GM12892 (cell line): ENCODE measurements at regions not wholly inside any gene's neighbourhood (a gene's known extent, or its start where the extent isn't known, plus 50 kb on each side); places are given as distances from the start of the nearest gene placed in this dataset.
"Not testable (repeated sequence)": the region's sequence is repeated elsewhere in the genome, so short reads cannot be mapped to it uniquely, and the experiment has no call there.

Experiments used
- DNase-seq: peaks from one replicate; pipeline ENCODE4 v3.0.0; 2011; ENCODE audit not compliant: insufficient read length
- FAIRE-seq: peaks from 2 replicates; lab custom pipeline; 2011; peaks lifted over from hg19 to GRCh38; lab: Jason Lieb, UNC
- POLR2A ChIP-seq: IDR thresholded peaks from 2 replicates; pipeline ENCODE4 v1.6.1; 2011; ENCODE audit warnings: low read depth, low read length, control low read depth
- POLR2AphosphoS5 ChIP-seq: IDR thresholded peaks from 2 replicates; pipeline ENCODE4 v1.6.1; 2011; ENCODE audit warnings: low read depth, low read length, control low read depth
- TAF1 ChIP-seq: IDR thresholded peaks from 2 replicates; pipeline ENCODE4 v1.6.1; 2011; ENCODE audit warnings: low read depth, mild to moderate bottlenecking, control low read depth, low read length, borderline replicate concordance

GRCh38 chr12:46082490-46083200 is 92.3 kb upstream of the SCAF11 start:
- no peak for TF ChIP-seq POLR2AphosphoS5
- no peak for TF ChIP-seq POLR2A
- DNase-seq (no peak), FAIRE-seq (no peak)

- DNase-seq (no peak), FAIRE-seq (no peak)
- TF ChIP-seq POLR2A: no peak
Measured at GRCh38 chr12:46073321-46073720, 82.9 kb upstream of the SCAF11 start.

- TF ChIP-seq TAF1 (no peak), POLR2AphosphoS5 (no peak), POLR2A (no peak)
- peak; percentile 95 for FAIRE-seq
- DNase-seq: peak; percentile 29
Measured at GRCh38 chr12:46071769-46072624, 81.6 kb upstream of the SCAF11 start.

GRCh38 chr12:46071335-46071734 is 81.0 kb upstream of the SCAF11 start:
- DNase-seq (no peak), FAIRE-seq (peak; percentile 78)

GRCh38 chr12:46067094-46067493 is 76.7 kb upstream of the SCAF11 start:
- FAIRE-seq (peak; percentile 70), DNase-seq (no peak)
- TF ChIP-seq TAF1 (no peak), POLR2AphosphoS5 (no peak), POLR2A (no peak)

More at GRCh38 chr12:46071335-46071734, 81.0 kb upstream of the SCAF11 start:
- TF ChIP-seq POLR2AphosphoS5: no peak
- no peak for TF ChIP-seq TAF1
- no peak for TF ChIP-seq POLR2A

GRCh38 chr12:46065412-46066166 is 75.2 kb upstream of the SCAF11 start:
- DNase-seq (no peak), FAIRE-seq (peak; percentile 81)
- TF ChIP-seq TAF1 (no peak), POLR2A (no peak), POLR2AphosphoS5 (no peak)

GRCh38 chr12:46064548-46064947 is 74.2 kb upstream of the SCAF11 start:
- FAIRE-seq: no peak
- no peak for DNase-seq
- TF ChIP-seq TAF1: no peak
- TF ChIP-seq POLR2AphosphoS5: no peak
- no peak for TF ChIP-seq POLR2A

GRCh38 chr12:46058697-46059096 is 68.3 kb upstream of the SCAF11 start:
- DNase-seq, FAIRE-seq: not testable (repeated sequence)

GRCh38 chr12:46050805-46051204 is 60.4 kb upstream of the SCAF11 start:
- TF ChIP-seq TAF1 (no peak), POLR2A (no peak), POLR2AphosphoS5 (no peak)
- FAIRE-seq (no peak), DNase-seq (no peak)

- no peak for DNase-seq
- no peak for TF ChIP-seq POLR2AphosphoS5
- no peak for TF ChIP-seq TAF1
- no peak for TF ChIP-seq POLR2A
- FAIRE-seq: no peak
Measured at GRCh38 chr12:46049665-46050064, 59.3 kb upstream of the SCAF11 start.

- no peak for TF ChIP-seq POLR2A
- TF ChIP-seq POLR2AphosphoS5: no peak
- TF ChIP-seq TAF1: no peak
- DNase-seq (no peak), FAIRE-seq (no peak)
Measured at GRCh38 chr12:46046436-46046835, 56.1 kb upstream of the SCAF11 start.
